Trophoblast cell (in vitro differentiated cells and primary cell): ENCODE measurements at regions not wholly inside any gene's neighbourhood (a gene's known extent, or its start where the extent isn't known, plus 50 kb on each side); places are given as distances from the start of the nearest gene placed in this dataset.

Source experiments
- DNase-seq, 2 donors: peaks; one replicate each; pipeline ENCODE4 v3.0.0-alpha.2; 2016
- H2AFZ ChIP-seq: 2 replicates; pipeline ENCODE4 v1.6.1; 2013; ENCODE audit warnings: low read length, moderate library complexity, mild to moderate bottlenecking; ENCODE audit not compliant: insufficient read depth, poor library complexity
- H2AK5ac ChIP-seq: 2 replicates; pipeline ENCODE4 v1.6.1; 2013; ENCODE audit warnings: mild to moderate bottlenecking, low read length
- H2BK120ac ChIP-seq: 2 replicates; pipeline ENCODE4 v1.6.1; 2013; ENCODE audit warnings: low read length, mild to moderate bottlenecking, moderate library complexity; ENCODE audit not compliant: insufficient read depth, poor library complexity
- H2BK12ac ChIP-seq: 2 replicates; pipeline ENCODE4 v1.6.1; 2013; ENCODE audit warnings: mild to moderate bottlenecking, low read length, moderate library complexity
- H2BK5ac ChIP-seq: 2 replicates; pipeline ENCODE4 v1.6.1; 2013; ENCODE audit warnings: low read length, low read depth, moderate library complexity, mild to moderate bottlenecking; ENCODE audit not compliant: poor library complexity
- H3K14ac ChIP-seq: 2 replicates; pipeline ENCODE4 v1.6.1; 2013; ENCODE audit warnings: mild to moderate bottlenecking, low read length
- H3K18ac ChIP-seq: 2 replicates; pipeline ENCODE4 v1.6.1; 2013; ENCODE audit warnings: mild to moderate bottlenecking, low read length
- H3K23ac ChIP-seq: 2 replicates; pipeline ENCODE4 v1.6.1; 2013; ENCODE audit warnings: low read length
- H3K27ac ChIP-seq: 2 replicates; pipeline ENCODE4 v1.5.1; 2013; ENCODE audit warnings: low read depth, mild to moderate bottlenecking, inconsistent platforms, low read length, moderate library complexity
- H3K27me3 ChIP-seq: 2 replicates; pipeline ENCODE4 v1.6.1; 2013; ENCODE audit warnings: inconsistent platforms, mild to moderate bottlenecking, low read length, moderate library complexity; ENCODE audit not compliant: insufficient read depth
- H3K36me3 ChIP-seq, 2 experiments: 1 replicate in 1 of 2; 2 replicates in 1 of 2; pipeline ENCODE4 v1.6.1; 2013; ENCODE audit warnings: low read length in 2 of 2, mild to moderate bottlenecking in 2 of 2, moderate library complexity in 1 of 2; ENCODE audit not compliant: insufficient read depth in 2 of 2, control insufficient read depth in 1 of 2
- H3K4ac ChIP-seq: 2 replicates; pipeline ENCODE4 v1.6.1; 2013; ENCODE audit warnings: low read depth, mild to moderate bottlenecking, low read length, moderate library complexity
- H3K4me1 ChIP-seq, 2 experiments: 1 replicate in 1 of 2; 2 replicates in 1 of 2; pipeline ENCODE4 v1.6.1; 2013; ENCODE audit warnings: low read length in 2 of 2, mild to moderate bottlenecking in 2 of 2, moderate library complexity in 1 of 2; ENCODE audit not compliant: insufficient read depth in 2 of 2, control insufficient read depth in 1 of 2
- H3K4me2 ChIP-seq: 2 replicates; pipeline ENCODE4 v1.6.1; 2013; ENCODE audit warnings: inconsistent platforms, mild to moderate bottlenecking, low read length, moderate library complexity
- H3K4me3 ChIP-seq: 2 replicates; pipeline ENCODE4 v1.5.1; 2013; ENCODE audit warnings: mild to moderate bottlenecking, low read depth, low read length, inconsistent platforms
- H3K79me1 ChIP-seq: one replicate; pipeline ENCODE4 v1.6.1; 2013; ENCODE audit warnings: low read length
- H3K79me2 ChIP-seq: 2 replicates; pipeline ENCODE4 v1.6.1; 2013; ENCODE audit warnings: low read length, mild to moderate bottlenecking; ENCODE audit not compliant: control insufficient read depth, insufficient read depth, poor library complexity
- H3K9ac ChIP-seq: 2 replicates; pipeline ENCODE4 v1.6.1; 2013; ENCODE audit warnings: mild to moderate bottlenecking, low read length
- H3K9me3 ChIP-seq: 2 replicates; pipeline ENCODE4 v1.6.1; 2013; ENCODE audit warnings: low read depth, mild to moderate bottlenecking, control low read depth, inconsistent platforms, low read length; ENCODE audit not compliant: insufficient read depth
- H4K12ac ChIP-seq: 2 replicates; pipeline ENCODE4 v1.6.1; 2013; ENCODE audit warnings: low read depth, mild to moderate bottlenecking, low read length, moderate library complexity
- H4K8ac ChIP-seq: 2 replicates; pipeline ENCODE4 v1.6.1; 2013; ENCODE audit warnings: low read depth, mild to moderate bottlenecking, low read length, moderate library complexity
- H4K91ac ChIP-seq: one replicate; pipeline ENCODE4 v1.6.1; 2013; ENCODE audit warnings: low read depth, mild to moderate bottlenecking, low read length, moderate library complexity
- WGBS: extraction: QIAGEN DNeasy Blood & Tissue Kit; methylation state at CpG from one replicate; pipeline ENCODE4 v1.1.7; 2013; ENCODE audit warnings: missing lambda C conversion rate; ENCODE audit not compliant: insufficient read length, insufficient coverage; ENCODE audit errors: extremely low coverage; 5-methylcytosine and 5-hydroxymethylcytosine counted together

DNA sequence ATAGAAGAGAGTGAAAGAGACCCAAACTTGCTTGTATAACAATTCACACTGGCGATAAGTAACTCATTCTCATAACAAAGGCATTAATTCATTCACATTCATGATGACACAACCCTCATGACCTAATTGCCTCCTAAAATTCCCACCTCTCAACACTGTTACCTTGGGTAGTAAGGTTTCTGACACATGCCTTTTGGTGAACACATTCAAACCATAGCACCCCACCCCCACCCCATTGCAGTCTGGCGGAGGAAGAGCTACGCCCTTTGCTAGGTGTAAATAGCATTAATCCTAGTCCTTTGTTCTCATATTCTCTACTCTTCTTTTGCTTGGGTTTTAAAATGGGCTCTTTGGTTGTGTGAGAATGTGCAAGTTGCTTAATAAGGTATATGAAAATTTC is 361.5 kb downstream of the DSEL start:
- Histone ChIP-seq H4K91ac (no peak overlapping the region), H3K4ac (no peak overlapping the region), H3K79me1 (no peaks in the 10 kb centered on the region), H2BK120ac (no peak overlapping the region), H3K27me3 (no peaks in the 10 kb centered on the region), H3K79me2 (no peaks in the 10 kb centered on the region), H3K9ac (no peak overlapping the region), H4K8ac (no peak overlapping the region), H4K12ac (no peak overlapping the region), H3K14ac (no peak overlapping the region), H2AFZ (no peak overlapping the region), H3K27ac (no peak overlapping the region), H3K18ac (no peak overlapping the region), H3K4me1 (no peaks in the 10 kb centered on the region), H3K4me2 (no peak overlapping the region), H2BK5ac (no peak overlapping the region), H3K23ac (no peak overlapping the region), H3K4me3 (no peak overlapping the region), H3K36me3 (no peaks in the 10 kb centered on the region), H2BK12ac (no peak overlapping the region), H3K9me3 (no peaks in the 10 kb centered on the region), H2AK5ac (no peak overlapping the region)
- WGBS: no CpG with 5 or more reads among the region's 3 CpGs
- no peak for DNase-seq

DNA sequence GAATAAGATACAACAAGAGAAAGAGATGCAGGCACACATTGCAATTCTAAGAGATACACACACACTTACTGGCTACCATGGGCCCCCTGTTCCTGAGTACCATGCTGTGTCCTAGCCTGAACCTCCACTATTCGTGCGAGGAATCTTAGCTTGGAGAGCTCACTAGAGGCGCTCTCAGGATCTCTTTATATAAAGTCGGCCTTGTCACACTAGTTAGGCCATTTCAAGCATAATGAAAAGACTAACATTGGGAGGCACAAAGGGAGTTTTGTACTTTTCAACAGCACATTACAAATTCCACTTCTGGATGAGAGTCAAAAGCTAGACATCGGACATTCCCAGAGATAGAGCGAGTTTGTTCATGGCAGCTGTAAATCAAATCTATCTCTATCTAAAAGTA is 365.2 kb downstream of the DSEL start:
- H2BK12ac ChIP-seq: no peak overlapping the region
- H4K91ac ChIP-seq: no peak overlapping the region
- no peak overlapping the region for H3K9ac ChIP-seq
- no peaks in the 10 kb centered on the region for H3K27me3 ChIP-seq
- no peaks in the 10 kb centered on the region for H3K4me1 ChIP-seq
- no peaks in the 10 kb centered on the region for H3K9me3 ChIP-seq
- no CpG with 5 or more reads among the region's 6 CpGs for WGBS
- H3K23ac ChIP-seq: no peak overlapping the region
- H3K79me1 ChIP-seq: no peaks in the 10 kb centered on the region
- no peak overlapping the region for H4K8ac ChIP-seq
- no peak overlapping the region for H2AFZ ChIP-seq
- no peak overlapping the region for H4K12ac ChIP-seq
- no peak overlapping the region for H3K14ac ChIP-seq
- no peak overlapping the region for H3K18ac ChIP-seq
- no peak overlapping the region for H3K4ac ChIP-seq
- no peaks in the 10 kb centered on the region for H3K79me2 ChIP-seq
- H2AK5ac ChIP-seq: no peak overlapping the region
- no peaks in the 10 kb centered on the region for H3K36me3 ChIP-seq
- no peak overlapping the region for H2BK120ac ChIP-seq
- H3K4me2 ChIP-seq: no peak overlapping the region
- no peak overlapping the region for H3K27ac ChIP-seq
- no peak for DNase-seq
- no peak overlapping the region for H2BK5ac ChIP-seq
- no peak overlapping the region for H3K4me3 ChIP-seq

GRCh38 chr18:67145586-67146292 is 370.8 kb downstream of the DSEL start:
- no peaks in the 10 kb centered on the region for H3K79me2 ChIP-seq

GRCh38 chr18:67144329-67144728 is 372.2 kb downstream of the DSEL start:
- no peak overlapping the region for H3K4me3 ChIP-seq
- no peak overlapping the region for H3K14ac ChIP-seq
- no peak overlapping the region for H2BK12ac ChIP-seq
- H3K27ac ChIP-seq: no peak overlapping the region
- no peak overlapping the region for H4K91ac ChIP-seq
- WGBS: no CpG with 5 or more reads among the region's 4 CpGs
- H3K9ac ChIP-seq: no peak overlapping the region
- H3K79me1 ChIP-seq: no peaks in the 10 kb centered on the region
- no peak overlapping the region for H3K18ac ChIP-seq
- H3K4me2 ChIP-seq: no peak overlapping the region
- H2BK120ac ChIP-seq: no peak overlapping the region
- no peaks in the 10 kb centered on the region for H3K9me3 ChIP-seq
- H3K4me1 ChIP-seq: no peaks in the 10 kb centered on the region
- H3K4ac ChIP-seq: no peak overlapping the region
- H2AK5ac ChIP-seq: no peak overlapping the region
- H4K12ac ChIP-seq: no peak overlapping the region
- H2BK5ac ChIP-seq: no peak overlapping the region
- H3K27me3 ChIP-seq: no peaks in the 10 kb centered on the region
- no peaks in the 10 kb centered on the region for H3K36me3 ChIP-seq
- no peak for DNase-seq
- no peaks in the 10 kb centered on the region for H3K79me2 ChIP-seq
- no peak overlapping the region for H2AFZ ChIP-seq
- no peak overlapping the region for H3K23ac ChIP-seq
- H4K8ac ChIP-seq: no peak overlapping the region

More at GRCh38 chr18:67145586-67146292, 370.8 kb downstream of the DSEL start:
- H3K79me1 ChIP-seq: no peaks in the 10 kb centered on the region
- H3K4me1 ChIP-seq: no peaks in the 10 kb centered on the region
- H2BK120ac ChIP-seq: no peak overlapping the region
- H2AK5ac ChIP-seq: no peak overlapping the region
- H2BK5ac ChIP-seq: no peak overlapping the region
- DNase-seq: no peak
- H4K91ac ChIP-seq: no peak overlapping the region
- no peaks in the 10 kb centered on the region for H3K27me3 ChIP-seq
- H3K9ac ChIP-seq: no peak overlapping the region
- H4K8ac ChIP-seq: no peak overlapping the region
- no peak overlapping the region for H4K12ac ChIP-seq
- H2BK12ac ChIP-seq: no peak overlapping the region
- H3K27ac ChIP-seq: no peak overlapping the region
- H3K4me2 ChIP-seq: no peak overlapping the region
- no CpG with 5 or more reads among the region's 9 CpGs for WGBS
- H3K14ac ChIP-seq: no peak overlapping the region
- no peaks in the 10 kb centered on the region for H3K9me3 ChIP-seq
- H2AFZ ChIP-seq: no peak overlapping the region
- no peak overlapping the region for H3K23ac ChIP-seq
- H3K4me3 ChIP-seq: no peak overlapping the region
- no peak overlapping the region for H3K18ac ChIP-seq
- no peak overlapping the region for H3K4ac ChIP-seq
- H3K36me3 ChIP-seq: no peaks in the 10 kb centered on the region
